ENCODE measurements at regions not wholly inside any gene's neighbourhood (a gene's known extent, or its start where the extent isn't known, plus 50 kb on each side); places are given as distances from the start of the nearest gene placed in this dataset.
A peak's percentile ranks its signal among the peaks of the same experiment; 100 is the strongest.

DNA sequence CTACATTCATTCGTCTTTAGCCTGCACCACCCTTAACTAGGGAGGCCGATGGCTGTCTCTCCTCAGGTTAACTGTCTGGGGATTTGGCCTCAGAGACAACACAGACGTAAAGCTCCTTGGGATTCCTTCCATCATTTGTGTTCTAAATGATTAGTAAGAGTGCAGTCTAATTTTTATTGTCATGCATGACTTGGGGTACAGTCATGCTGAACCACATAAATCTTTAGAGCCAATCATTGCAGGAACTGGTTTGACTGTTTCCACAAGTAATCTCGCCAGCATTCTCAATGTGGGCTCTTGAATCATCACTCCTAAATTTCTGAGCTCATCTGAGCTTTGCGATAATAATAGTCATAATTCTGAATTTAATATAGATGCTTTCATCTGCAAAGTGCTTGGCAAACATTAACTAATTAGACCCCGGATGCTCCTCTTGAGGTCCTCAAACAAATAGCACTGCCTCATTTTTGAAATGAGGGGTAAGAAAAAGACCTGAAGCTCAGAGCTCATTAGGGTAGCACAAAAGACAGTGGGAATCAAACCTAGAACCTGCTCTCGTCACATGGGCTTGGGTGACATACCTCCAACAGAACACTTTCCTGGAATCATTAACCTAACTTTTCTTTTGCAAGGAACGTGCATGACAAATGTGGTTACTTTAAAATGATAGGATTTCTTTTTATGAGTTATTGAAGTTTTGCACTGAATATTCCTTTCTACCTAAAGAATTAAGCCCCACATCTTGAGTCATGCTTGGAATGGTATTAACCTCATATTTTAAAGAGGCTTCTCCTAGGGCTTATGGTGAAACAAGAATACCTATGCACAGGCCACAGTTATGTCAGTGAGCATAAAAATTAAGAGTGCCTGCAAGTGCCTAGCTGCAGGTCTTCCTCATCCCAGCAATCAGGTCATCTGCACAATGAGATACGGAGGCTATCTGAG is 118.9 kb upstream of the NRP1 start:
- DNase-seq, result no peak

DNA sequence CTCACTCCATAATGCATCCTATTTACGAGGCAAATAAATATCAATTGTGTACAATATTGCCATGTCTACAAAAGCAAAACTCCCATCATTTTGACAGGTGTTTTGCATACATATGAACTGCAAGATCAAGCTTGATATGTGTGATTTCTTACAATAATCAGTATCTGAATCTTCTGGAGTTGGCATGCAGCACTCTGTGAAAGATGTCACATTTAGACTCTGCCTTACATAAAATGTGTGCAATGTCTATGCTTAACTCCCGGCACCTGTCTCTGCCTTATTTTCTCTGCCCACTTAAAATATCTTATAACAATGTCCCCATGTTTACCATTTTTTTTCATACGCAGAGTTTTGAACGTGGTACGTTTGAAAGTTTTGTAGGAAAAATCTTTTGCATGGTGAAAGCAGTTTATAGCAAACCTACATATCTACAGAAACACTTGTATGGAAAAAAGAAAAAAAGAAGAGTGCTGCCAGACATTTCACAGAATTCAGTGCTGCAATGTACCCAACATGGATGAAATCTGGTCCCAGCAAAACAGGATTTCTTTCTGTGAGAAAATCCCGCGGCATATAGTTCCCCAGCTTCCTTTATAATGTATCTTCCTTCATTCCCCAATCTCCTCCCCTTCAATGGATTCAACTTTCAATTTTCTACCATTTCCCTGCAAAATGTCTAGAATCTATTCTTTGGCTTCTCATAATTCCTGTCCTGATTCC is 114.1 kb upstream of the NRP1 start:
- DNase-seq, result peak in 1 of 58 donors; percentile 2

GRCh38 chr10:33441561-33441960 is 107.1 kb upstream of the NRP1 start:
- DNase-seq, result no peak

DNA sequence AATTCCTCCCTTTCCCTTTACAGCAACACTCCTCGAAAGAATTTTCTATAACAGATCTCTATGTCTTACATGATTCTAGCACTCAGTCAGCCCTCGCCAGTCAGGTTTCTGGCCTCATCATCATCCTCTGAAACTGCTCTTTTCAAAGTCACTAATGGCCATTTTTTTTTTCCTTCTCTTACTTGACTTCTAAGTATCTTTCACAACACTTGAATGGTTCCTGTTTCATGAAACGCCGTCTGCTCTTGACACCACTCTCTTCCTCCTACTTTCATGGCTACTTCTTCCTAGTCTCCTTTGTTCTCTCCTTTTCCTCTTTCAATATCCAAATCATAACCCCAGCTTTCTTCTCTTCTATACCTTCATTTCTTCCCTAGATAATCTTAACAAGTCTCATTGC is 100.5 kb upstream of the NRP1 start:
- DNase-seq, result no peak

- no peak for DNase-seq
Measured at GRCh38 chr10:33428682-33429081, 94.2 kb upstream of the NRP1 start.

DNA sequence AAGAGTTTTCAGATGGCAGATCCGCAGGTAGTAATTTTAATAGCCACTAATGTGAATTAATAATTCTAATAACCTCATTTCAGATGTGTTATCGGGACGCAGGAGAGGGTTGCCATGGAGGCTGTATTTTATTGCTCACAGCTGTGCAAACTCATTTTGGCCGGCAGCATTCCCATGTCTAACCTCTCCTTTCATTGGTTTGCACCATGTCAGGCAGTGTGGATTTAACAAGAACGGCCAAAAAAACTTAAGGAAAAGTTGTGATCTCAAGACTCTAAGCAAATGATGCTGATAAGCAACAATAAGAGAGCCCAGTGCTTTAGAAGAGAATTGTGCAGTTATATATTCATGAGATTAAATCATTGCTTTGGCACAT is 88.7 kb upstream of the NRP1 start:
- no peak for DNase-seq

GRCh38 chr10:33422471-33423153 is 88.1 kb upstream of the NRP1 start:
- peak in 4 of 58 donors; percentile 0 to 32 (median 11) for DNase-seq

- DNase-seq, result no peak
Measured at GRCh38 chr10:33421789-33422462, 87.5 kb upstream of the NRP1 start.

GRCh38 chr10:33419311-33419710 is 84.8 kb upstream of the NRP1 start:
- no peak for DNase-seq

- DNase-seq, result no peak
Measured at GRCh38 chr10:33418301-33418700, 83.8 kb upstream of the NRP1 start.

- DNase-seq, result no peak
Measured at GRCh38 chr10:33416691-33417090, 82.2 kb upstream of the NRP1 start.

GRCh38 chr10:33416209-33416608 is 81.7 kb upstream of the NRP1 start:
- no peak for DNase-seq

GRCh38 chr10:33414841-33415240 is 80.4 kb upstream of the NRP1 start:
- DNase-seq, result no peak

- no peak for DNase-seq
Measured at GRCh38 chr10:33412653-33413361, 78.3 kb upstream of the NRP1 start.

DNA sequence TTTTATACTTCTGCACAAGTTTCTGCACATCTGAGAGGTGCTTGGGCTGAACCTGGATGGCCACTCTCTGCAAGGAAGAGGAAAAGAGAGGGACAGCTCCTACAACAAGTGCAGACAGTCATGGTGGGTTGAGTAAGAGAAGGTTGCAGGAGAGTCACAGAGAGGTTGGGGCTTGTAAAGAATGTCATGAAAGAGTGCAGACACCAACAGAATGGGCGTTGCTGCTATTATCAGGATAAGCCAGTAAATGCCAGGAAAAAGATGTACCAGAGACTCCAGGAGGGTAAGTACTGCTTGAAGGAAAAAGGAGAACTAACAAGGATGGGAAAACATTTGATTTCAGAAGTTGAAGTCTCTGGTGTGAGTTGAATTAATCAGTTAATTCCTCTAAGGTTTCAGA is 77.8 kb upstream of the NRP1 start:
- DNase-seq, result no peak

DNA sequence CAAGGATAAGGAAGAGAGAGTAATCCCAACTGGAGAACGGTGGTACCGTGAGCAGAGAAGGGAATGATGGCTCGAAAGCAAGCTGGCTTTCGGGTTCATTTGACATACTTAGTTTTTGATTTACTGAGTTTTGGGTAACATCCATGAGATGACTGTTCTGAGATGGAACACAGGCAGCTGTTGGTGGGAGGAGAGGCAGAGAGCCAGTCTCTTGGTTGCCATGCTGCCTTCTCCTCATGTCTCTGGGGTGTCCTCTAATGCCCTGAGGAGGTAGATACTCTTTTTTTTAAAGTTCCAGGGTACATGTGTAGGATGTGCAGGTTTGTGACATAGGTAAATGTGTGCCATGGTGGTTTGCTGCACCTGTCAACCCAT is 76.4 kb upstream of the NRP1 start:
- DNase-seq, result peak in 24 of 58 donors; percentile 2 to 55 (median 14)

GRCh38 chr10:33410096-33410859 is 75.8 kb upstream of the NRP1 start:
- DNase-seq, result no peak

DNA sequence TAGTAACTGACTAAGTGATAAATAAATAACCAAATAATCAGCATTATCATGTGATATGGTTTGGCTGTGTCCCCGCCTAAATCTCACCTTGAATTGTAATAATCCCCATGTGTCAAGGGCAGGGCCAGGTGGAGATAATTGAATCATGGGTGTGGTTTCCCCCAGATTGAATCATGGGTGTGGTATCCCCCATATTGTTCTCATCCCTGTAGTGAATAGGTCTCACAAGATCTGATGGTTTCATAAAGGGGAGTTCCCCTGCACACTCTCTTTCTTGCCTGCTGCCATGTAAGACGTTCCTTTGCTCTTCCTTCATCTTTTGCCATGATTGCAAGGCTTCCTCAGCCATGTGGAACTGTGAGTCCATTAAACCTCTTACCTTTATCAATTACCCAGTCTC is 72.1 kb upstream of the NRP1 start:
- no peak for DNase-seq

DNA sequence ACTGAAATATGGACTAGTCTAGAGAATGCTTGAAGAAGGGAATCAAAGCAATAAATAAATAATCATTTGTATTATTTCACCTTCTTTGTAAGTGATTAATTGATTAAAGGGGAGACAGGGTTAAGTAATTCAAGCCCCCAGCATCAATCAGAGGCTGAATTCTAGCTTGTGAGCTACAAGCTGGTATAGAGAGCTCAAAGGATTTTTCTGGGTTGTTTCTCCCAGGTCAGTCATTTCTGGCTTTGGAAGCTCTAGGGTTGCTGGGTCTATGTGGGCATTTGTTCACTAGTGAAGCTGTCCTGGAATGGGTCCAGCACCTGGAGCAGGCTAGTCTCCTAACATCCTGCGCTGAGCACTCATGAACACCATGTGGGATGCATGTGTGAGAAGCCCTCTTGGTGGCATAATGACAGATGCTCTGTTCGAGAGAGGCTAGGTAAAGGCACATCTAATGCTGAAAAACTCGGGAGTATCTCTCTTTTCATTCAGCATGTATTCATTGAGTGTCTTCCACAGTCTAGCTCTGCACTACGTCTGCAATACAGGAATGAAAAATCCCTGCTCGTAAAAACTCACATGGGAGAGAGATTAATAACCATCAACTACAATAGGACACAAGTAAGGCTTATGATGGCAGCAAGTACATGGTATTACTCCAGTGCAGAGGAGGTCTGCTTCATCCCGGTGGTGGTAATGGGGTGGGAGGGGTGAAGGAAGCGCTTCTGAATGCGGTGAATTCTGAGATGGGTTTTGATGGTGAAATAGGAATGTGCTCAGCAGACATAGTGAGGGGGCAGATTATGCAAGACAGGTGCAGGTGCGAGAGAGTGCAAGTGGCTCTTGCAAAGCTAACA is 68.0 kb upstream of the NRP1 start:
- DNase-seq, result peak in 1 of 58 donors; percentile 12

Measured in anterior cingulate cortex (tissue), 58 donors.